GM12864 (cell line): ENCODE measurements at regions not wholly inside any gene's neighbourhood (a gene's known extent, or its start where the extent isn't known, plus 50 kb on each side); places are given as distances from the start of the nearest gene placed in this dataset.

Experiments used
- DNase-seq: peaks from one replicate; pipeline ENCODE4 v3.0.0-alpha.2; 2011; ENCODE audit warnings: low read depth
- H3K4me3 ChIP-seq: 2 replicates; pipeline ENCODE4 v1.5.1; 2011; ENCODE audit warnings: mild to moderate bottlenecking, low read depth, low read length, control low read depth
- TF ChIP-seq, protein P1 (sequence below): IDR thresholded peaks from 2 replicates; pipeline ENCODE4 v1.5.1; 2011; ENCODE audit warnings: low read depth, mild to moderate bottlenecking, moderate library complexity, low read length, control low read depth, inconsistent platforms; ENCODE audit errors: missing control alignments

- DNase-seq = no peak
- no peak overlapping the region for H3K4me3 ChIP-seq
- TF ChIP-seq, protein P1, sequence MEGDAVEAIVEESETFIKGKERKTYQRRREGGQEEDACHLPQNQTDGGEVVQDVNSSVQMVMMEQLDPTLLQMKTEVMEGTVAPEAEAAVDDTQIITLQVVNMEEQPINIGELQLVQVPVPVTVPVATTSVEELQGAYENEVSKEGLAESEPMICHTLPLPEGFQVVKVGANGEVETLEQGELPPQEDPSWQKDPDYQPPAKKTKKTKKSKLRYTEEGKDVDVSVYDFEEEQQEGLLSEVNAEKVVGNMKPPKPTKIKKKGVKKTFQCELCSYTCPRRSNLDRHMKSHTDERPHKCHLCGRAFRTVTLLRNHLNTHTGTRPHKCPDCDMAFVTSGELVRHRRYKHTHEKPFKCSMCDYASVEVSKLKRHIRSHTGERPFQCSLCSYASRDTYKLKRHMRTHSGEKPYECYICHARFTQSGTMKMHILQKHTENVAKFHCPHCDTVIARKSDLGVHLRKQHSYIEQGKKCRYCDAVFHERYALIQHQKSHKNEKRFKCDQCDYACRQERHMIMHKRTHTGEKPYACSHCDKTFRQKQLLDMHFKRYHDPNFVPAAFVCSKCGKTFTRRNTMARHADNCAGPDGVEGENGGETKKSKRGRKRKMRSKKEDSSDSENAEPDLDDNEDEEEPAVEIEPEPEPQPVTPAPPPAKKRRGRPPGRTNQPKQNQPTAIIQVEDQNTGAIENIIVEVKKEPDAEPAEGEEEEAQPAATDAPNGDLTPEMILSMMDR = no peak
Observed at GRCh38 chr4:165610679-165611437, 232.1 kb downstream of the CPE start.

DNA sequence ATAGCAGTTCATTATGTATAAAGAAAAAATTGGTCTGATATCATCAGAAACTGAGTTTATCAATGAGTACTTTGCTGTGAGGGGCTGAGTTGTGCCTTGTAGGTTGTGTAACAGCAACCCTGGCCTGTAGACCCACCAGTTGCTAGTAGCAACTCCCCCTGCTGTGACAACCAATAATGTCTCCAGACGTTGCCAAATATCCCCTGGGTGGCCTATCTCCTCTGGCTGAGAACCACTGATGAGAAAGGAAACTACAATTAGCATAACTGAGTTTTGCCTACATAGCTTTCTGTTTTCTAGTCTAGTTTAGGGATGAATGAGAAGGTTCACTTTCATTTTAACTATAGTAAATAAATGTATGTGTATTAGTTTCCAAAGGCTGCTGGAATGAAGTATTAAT lies 234.1 kb downstream of the CPE start:
- TF ChIP-seq, protein P1 = no peak
- no peak for DNase-seq
- no peak overlapping the region for H3K4me3 ChIP-seq

- no peak overlapping the region for H3K4me3 ChIP-seq
- TF ChIP-seq, protein P1 = no peak
- no peak for DNase-seq
Observed at GRCh38 chr4:165613581-165613980, 234.8 kb downstream of the CPE start.

DNA sequence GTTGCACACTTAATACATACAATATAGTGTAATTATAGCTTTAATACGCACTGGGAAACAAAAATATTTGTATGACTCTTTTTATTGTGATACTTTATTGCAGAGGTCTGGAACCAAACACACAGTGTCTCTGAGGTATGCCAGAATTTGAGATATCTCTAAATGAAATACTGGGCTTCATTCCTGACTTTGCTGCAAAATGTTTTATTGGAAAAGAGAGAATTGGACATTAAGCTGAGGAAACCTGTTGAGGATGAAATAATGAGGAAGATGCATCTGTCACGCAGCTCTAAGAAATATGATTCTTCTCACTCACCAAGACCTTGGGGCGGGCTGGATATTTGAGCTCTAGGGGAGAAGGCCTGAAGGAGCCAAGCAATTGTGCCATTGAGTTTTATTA lies 242.1 kb downstream of the CPE start:
- no peak overlapping the region for H3K4me3 ChIP-seq
- DNase-seq = no peak
- TF ChIP-seq, protein P1 = no peak

GRCh38 chr4:165621983-165622382 lies 243.2 kb downstream of the CPE start:
- DNase-seq = no peak
- no peak overlapping the region for H3K4me3 ChIP-seq
- TF ChIP-seq, protein P1 = no peak

DNA sequence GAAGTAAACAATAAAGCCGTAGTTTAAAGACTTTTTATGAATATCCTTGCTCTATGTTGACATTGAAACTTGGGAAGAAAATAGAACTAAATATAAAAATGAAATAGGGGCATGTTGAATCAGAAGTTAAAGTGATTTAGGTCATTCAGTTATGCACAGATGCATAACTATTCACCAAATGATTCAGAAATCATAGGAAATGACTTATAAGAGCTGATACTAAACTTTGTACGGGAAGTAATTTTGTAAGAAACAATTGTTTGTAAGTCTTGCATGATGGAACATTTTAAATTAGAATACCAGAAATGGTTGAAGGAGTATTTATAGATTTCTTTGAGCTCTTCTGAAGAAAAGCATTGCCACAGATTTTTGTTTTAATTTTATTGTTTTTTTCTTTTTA lies 246.5 kb downstream of the CPE start:
- DNase-seq = no peak
- no peak overlapping the region for H3K4me3 ChIP-seq
- TF ChIP-seq, protein P1 = no peak

DNA sequence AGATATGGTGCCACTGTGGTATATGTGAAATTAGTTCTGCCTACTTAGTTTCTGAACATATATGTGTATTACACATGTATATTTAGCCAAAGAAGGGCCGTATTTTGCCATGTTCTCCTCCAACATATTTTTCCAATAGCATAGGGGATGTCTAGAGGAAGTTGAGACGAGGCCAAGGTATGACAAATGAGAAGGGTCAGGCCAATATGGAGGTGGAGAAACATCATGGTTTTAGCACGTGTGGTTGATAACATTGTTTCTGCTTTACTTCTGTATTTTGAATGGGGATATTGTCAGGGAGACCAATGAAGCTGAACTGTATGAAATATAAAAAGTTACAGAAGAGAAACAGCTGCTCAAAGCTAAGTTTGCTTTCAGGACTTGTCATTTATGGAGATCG lies 246.7 kb upstream of the TLL1 start:
- TF ChIP-seq, protein P1 = no peak

More for the DNA sequence above, 246.7 kb upstream of the TLL1 start:
- DNase-seq = no peak
- no peak overlapping the region for H3K4me3 ChIP-seq
